Duodenal mucosa (tissue), 2 donors: ENCODE measurements at regions not wholly inside any gene's neighbourhood (a gene's known extent, or its start where the extent isn't known, plus 50 kb on each side); places are given as distances from the start of the nearest gene placed in this dataset.

Experiments used
- H3K27ac ChIP-seq: one replicate; pipeline ENCODE4 v1.7.0; 2013; ENCODE audit warnings: low read depth, low read length
- H3K27me3 ChIP-seq, 2 donors: one replicate each; pipeline ENCODE4 v1.7.0; 2013; ENCODE audit warnings: low read length in 2 of 2, control low read depth in 1 of 2; ENCODE audit not compliant: insufficient read depth in 2 of 2, control insufficient read depth in 1 of 2
- H3K36me3 ChIP-seq, 2 donors: one replicate each; pipeline ENCODE4 v1.7.0; 2013; ENCODE audit warnings: low read length in 2 of 2, control low read depth in 1 of 2; ENCODE audit not compliant: insufficient read depth in 2 of 2, control insufficient read depth in 1 of 2
- H3K4me1 ChIP-seq, 2 donors: one replicate each; pipeline ENCODE4 v1.7.0; 2013; ENCODE audit warnings: low read length in 2 of 2, control low read depth in 1 of 2; ENCODE audit not compliant: insufficient read depth in 2 of 2, control insufficient read depth in 1 of 2
- H3K4me3 ChIP-seq, 2 donors: one replicate each; pipeline ENCODE4 v1.7.0; 2013; ENCODE audit warnings: low read length in 2 of 2, low read depth in 1 of 2
- H3K9ac ChIP-seq, 2 donors: one replicate each; pipeline ENCODE4 v1.7.0; 2013; ENCODE audit warnings: low read length in 2 of 2, low read depth in 1 of 2
- H3K9me3 ChIP-seq, 2 donors: one replicate each; pipeline ENCODE4 v1.7.0; 2013; ENCODE audit warnings: low read length in 2 of 2, control low read depth in 1 of 2; ENCODE audit not compliant: control insufficient read depth in 1 of 2

- H3K4me1 ChIP-seq = no peaks in the 10 kb centered on the region
- H3K27ac ChIP-seq = no peak overlapping the region
- H3K9me3 ChIP-seq = no peaks in the 10 kb centered on the region
- no peaks in the 10 kb centered on the region for H3K27me3 ChIP-seq
- no peak overlapping the region for H3K4me3 ChIP-seq
- no peak overlapping the region for H3K9ac ChIP-seq
- no peaks in the 10 kb centered on the region for H3K36me3 ChIP-seq
These were observed 508.9 kb downstream of the CDH26 start for GRCh38 chr20:60467078-60467477.

DNA sequence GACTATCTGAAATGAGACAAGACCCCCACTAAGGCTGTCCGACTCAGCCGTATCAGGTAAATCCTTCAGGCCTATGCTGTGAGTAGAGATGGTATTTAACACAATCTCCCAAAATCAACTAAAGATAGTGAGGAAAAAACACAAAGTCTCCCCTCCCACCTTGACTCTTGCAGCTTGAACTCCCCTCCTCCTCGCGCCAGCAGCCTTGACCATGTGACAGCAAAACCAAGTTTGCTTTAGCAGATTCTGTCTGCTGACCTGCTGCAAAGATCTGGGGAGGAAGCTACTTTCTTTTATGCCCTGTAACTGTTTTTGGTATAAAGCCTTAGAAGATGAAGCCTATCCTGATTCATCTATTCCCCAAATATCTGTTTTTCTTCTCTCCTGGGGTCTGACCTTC lies 509.5 kb downstream of the CDH26 start:
- no peak overlapping the region for H3K27ac ChIP-seq
- H3K9me3 ChIP-seq = no peaks in the 10 kb centered on the region
- H3K4me3 ChIP-seq = no peak overlapping the region
- no peak overlapping the region for H3K9ac ChIP-seq
- H3K36me3 ChIP-seq = no peaks in the 10 kb centered on the region
- no peaks in the 10 kb centered on the region for H3K4me1 ChIP-seq
- H3K27me3 ChIP-seq = no peaks in the 10 kb centered on the region

DNA sequence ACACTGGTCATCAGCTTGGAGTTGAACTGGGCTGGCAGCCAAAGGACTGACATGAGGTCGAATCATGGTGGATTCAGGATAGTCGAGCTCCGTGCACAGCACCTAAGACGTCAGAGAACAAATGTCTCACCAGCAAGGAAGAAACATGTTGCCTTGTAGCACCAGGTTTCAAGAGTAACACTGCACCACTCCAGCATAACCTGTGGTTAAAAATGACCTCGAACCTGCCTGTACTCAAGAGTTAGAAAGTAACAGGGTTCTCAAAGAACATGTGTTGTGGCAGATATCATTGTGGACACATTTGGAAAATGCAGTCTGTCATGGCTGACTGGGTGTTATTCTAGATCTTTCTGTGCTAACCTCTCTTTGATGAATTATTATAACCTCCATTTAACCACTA lies 511.6 kb downstream of the CDH26 start:
- Histone ChIP-seq H3K27me3 (no peaks in the 10 kb centered on the region), H3K4me1 (no peaks in the 10 kb centered on the region), H3K27ac (no peak overlapping the region), H3K9ac (no peak overlapping the region), H3K36me3 (no peaks in the 10 kb centered on the region), H3K4me3 (no peak overlapping the region), H3K9me3 (no peaks in the 10 kb centered on the region)

GRCh38 chr20:60470366-60470765 lies 512.1 kb downstream of the CDH26 start:
- Histone ChIP-seq H3K4me1 (no peaks in the 10 kb centered on the region), H3K36me3 (no peaks in the 10 kb centered on the region), H3K9me3 (no peaks in the 10 kb centered on the region), H3K4me3 (no peak overlapping the region), H3K27me3 (no peaks in the 10 kb centered on the region), H3K27ac (no peak overlapping the region), H3K9ac (no peak overlapping the region)

- H3K4me1 ChIP-seq = no peaks in the 10 kb centered on the region
- no peak overlapping the region for H3K27ac ChIP-seq
- no peaks in the 10 kb centered on the region for H3K9me3 ChIP-seq
- no peak overlapping the region for H3K4me3 ChIP-seq
- H3K36me3 ChIP-seq = no peaks in the 10 kb centered on the region
- H3K9ac ChIP-seq = no peak overlapping the region
- H3K27me3 ChIP-seq = no peaks in the 10 kb centered on the region
These were observed 515.0 kb downstream of the CDH26 start for GRCh38 chr20:60473211-60473610.

GRCh38 chr20:60474385-60474910 lies 516.2 kb downstream of the CDH26 start:
- no peak overlapping the region for H3K27ac ChIP-seq
- no peaks in the 10 kb centered on the region for H3K4me1 ChIP-seq
- H3K36me3 ChIP-seq = no peaks in the 10 kb centered on the region
- H3K27me3 ChIP-seq = no peaks in the 10 kb centered on the region
- H3K9ac ChIP-seq = no peak overlapping the region
- no peak overlapping the region for H3K4me3 ChIP-seq
- no peaks in the 10 kb centered on the region for H3K9me3 ChIP-seq

GRCh38 chr20:60476045-60476444 lies 517.8 kb downstream of the CDH26 start:
- H3K4me1 ChIP-seq = no peaks in the 10 kb centered on the region
- H3K36me3 ChIP-seq = no peaks in the 10 kb centered on the region
- H3K4me3 ChIP-seq = no peak overlapping the region
- no peak overlapping the region for H3K9ac ChIP-seq
- H3K9me3 ChIP-seq = no peaks in the 10 kb centered on the region
- no peak overlapping the region for H3K27ac ChIP-seq
- no peaks in the 10 kb centered on the region for H3K27me3 ChIP-seq

GRCh38 chr20:60477958-60478357 lies 519.7 kb downstream of the CDH26 start:
- no peaks in the 10 kb centered on the region for H3K9me3 ChIP-seq
- H3K27ac ChIP-seq = no peak overlapping the region
- H3K36me3 ChIP-seq = no peaks in the 10 kb centered on the region
- no peaks in the 10 kb centered on the region for H3K4me1 ChIP-seq
- no peak overlapping the region for H3K9ac ChIP-seq
- no peaks in the 10 kb centered on the region for H3K27me3 ChIP-seq
- H3K4me3 ChIP-seq = no peak overlapping the region

DNA sequence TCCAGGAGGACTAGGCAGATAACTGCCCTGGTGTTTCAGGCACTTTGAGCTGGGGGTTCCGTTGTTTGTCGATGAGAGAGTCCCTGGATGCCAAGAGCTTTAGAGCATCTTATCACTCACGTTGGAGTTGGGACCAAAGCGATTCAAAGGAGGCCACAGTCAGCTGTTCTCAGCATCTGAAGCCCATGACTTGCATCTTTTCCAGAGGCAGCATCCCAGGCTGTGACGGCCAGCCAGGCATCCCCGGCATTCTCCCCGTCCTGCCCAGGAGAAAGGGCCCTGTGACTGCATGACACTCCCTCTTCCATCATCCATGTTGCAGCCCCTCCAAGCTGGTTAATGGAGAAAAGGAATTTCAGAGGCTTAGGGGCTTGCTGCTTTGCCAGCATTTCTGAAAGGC lies 520.3 kb downstream of the CDH26 start:
- Histone ChIP-seq H3K4me3 (no peak overlapping the region), H3K4me1 (no peaks in the 10 kb centered on the region), H3K27me3 (no peaks in the 10 kb centered on the region), H3K9ac (no peak overlapping the region), H3K9me3 (no peaks in the 10 kb centered on the region), H3K27ac (no peak overlapping the region), H3K36me3 (no peaks in the 10 kb centered on the region)

DNA sequence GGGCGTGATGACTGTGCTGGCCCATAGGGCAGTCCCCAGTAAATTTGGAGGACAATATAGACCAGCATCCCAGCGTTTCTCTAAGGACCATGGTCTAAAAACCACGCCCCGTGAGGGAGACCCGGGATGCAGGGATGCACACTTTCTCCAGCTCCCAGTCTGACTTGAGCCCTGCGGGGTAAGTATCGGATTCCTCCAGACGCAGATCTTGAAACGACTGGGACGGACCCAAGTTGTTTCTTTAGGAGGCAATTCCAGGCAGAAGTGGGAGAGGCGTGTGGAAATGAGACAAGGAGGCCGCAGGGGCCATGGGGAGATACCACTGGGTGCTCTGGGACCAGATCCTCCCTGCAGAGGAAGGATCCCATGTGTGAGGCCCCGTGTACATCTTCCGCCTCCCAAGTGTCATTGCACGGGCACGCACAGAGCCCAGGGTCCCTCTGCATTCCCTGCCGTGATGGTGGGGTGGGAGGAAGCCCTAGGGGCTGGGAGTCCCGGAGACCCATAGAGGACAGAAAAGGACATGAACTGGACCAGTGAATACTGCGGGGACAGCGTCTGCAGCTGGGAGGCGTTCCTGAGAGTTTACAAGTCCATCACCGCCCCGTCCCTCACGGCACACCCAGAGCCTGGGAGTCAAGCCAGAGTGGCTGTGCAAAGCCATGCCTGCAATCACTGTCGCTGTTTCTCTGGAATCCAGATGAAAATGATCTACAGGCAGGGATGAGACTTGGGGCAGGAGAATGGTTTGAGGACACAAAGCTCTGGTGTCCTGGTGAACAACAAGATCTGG lies 522.9 kb downstream of the CDH26 start:
- H3K4me1 ChIP-seq = no peaks in the 10 kb centered on the region
- H3K36me3 ChIP-seq = no peaks in the 10 kb centered on the region
- no peak overlapping the region for H3K4me3 ChIP-seq
- no peak overlapping the region for H3K27ac ChIP-seq
- H3K9ac ChIP-seq = no peak overlapping the region
- H3K9me3 ChIP-seq = no peaks in the 10 kb centered on the region
- H3K27me3 ChIP-seq = no peaks in the 10 kb centered on the region
